IMR-90 (cell line): ENCODE measurements at regions not wholly inside any gene's neighbourhood (a gene's known extent, or its start where the extent isn't known, plus 50 kb on each side); places are given as distances from the start of the nearest gene placed in this dataset.

ENCODE experiments used
- ATAC-seq: fragments of 200-7000 bp; cut with Tn5 transposase; 2 replicates; pipeline ENCODE4 v1.9.1; 2020; ENCODE audit warnings: low read depth, mild to moderate bottlenecking, moderate library complexity
- BruUV-seq: library from RNA; stranded (reverse); fragments of 400-500 nt; replicated peaks from 2 replicates; lab custom pipeline; 2021; lab: Mats Ljungman, UMichigan
- CTCF ChIA-PET: fragments of 300-600 bp; formaldehyde crosslinking; extraction: SDS; loops from one replicate; lab custom pipeline; 2021; ENCODE audit warnings: antibody characterized with exemption; lab: Yijun Ruan, JAX
- POLR2A ChIA-PET: fragments of 300-600 bp; sonication (Branson Sonifier 250); formaldehyde crosslinking; loops from one replicate; lab custom pipeline; 2022; ENCODE audit warnings: antibody characterized with exemption; ENCODE audit not compliant: unreplicated experiment; lab: Charles Lee
- DNase-seq: peaks from one replicate; pipeline ENCODE4 v3.0.0; 2013
- H2AFZ ChIP-seq: replicated peaks from 2 replicates; pipeline ENCODE3; 2013; ENCODE audit warnings: low read length, mild to moderate bottlenecking; ENCODE audit not compliant: poor library complexity
- H2AK5ac ChIP-seq: 2 replicates; pipeline ENCODE4 v1.6.1; 2013; ENCODE audit warnings: low read depth, low read length, inconsistent platforms
- H2AK9ac ChIP-seq: replicated peaks from 2 replicates; pipeline ENCODE3; 2013; ENCODE audit warnings: mild to moderate bottlenecking, low read depth, low read length, moderate library complexity; ENCODE audit not compliant: poor library complexity
- H2BK120ac ChIP-seq: 2 replicates; pipeline ENCODE4 v1.6.1; 2013; ENCODE audit warnings: low read depth, low read length, inconsistent platforms
- H2BK15ac ChIP-seq: 3 replicates; pipeline ENCODE4 v1.6.1; 2013; ENCODE audit warnings: low read depth, low read length, inconsistent platforms
- H2BK20ac ChIP-seq: 2 replicates; pipeline ENCODE4 v1.6.1; 2013; ENCODE audit warnings: low read depth, mild to moderate bottlenecking, inconsistent platforms, low read length, moderate library complexity
- H2BK5ac ChIP-seq: 2 replicates; pipeline ENCODE4 v1.6.1; 2013; ENCODE audit warnings: mild to moderate bottlenecking, low read depth, low read length, inconsistent platforms; ENCODE audit not compliant: poor library complexity, severe bottlenecking
- H3K14ac ChIP-seq: replicated peaks from 2 replicates; pipeline ENCODE4 v1.6.1; 2013; ENCODE audit warnings: low read depth, low read length, inconsistent platforms
- H3K18ac ChIP-seq: 2 replicates; pipeline ENCODE4 v1.6.1; 2013; ENCODE audit warnings: low read depth, low read length, control low read depth
- H3K23ac ChIP-seq: 2 replicates; pipeline ENCODE4 v1.6.1; 2013; ENCODE audit warnings: low read depth, low read length, inconsistent platforms
- H3K27ac ChIP-seq: 2 replicates; pipeline ENCODE4 v1.5.1; 2013; ENCODE audit warnings: mild to moderate bottlenecking, control low read depth, low read length; ENCODE audit not compliant: insufficient read depth
- H3K27me3 ChIP-seq: 2 replicates; pipeline ENCODE4 v1.6.1; 2013; ENCODE audit warnings: low read length; ENCODE audit not compliant: control insufficient read depth, insufficient read depth
- H3K36me3 ChIP-seq: 2 replicates; pipeline ENCODE4 v1.6.1; 2013; ENCODE audit warnings: low read length, mixed read lengths; ENCODE audit not compliant: control insufficient read depth, insufficient read depth
- H3K4ac ChIP-seq: 2 replicates; pipeline ENCODE4 v1.6.1; 2013; ENCODE audit warnings: low read depth, low read length, inconsistent platforms
- H3K4me1 ChIP-seq: 2 replicates; pipeline ENCODE4 v1.6.1; 2013; ENCODE audit warnings: low read length, mixed read lengths; ENCODE audit not compliant: control insufficient read depth, insufficient read depth
- H3K4me2 ChIP-seq: 2 replicates; pipeline ENCODE4 v1.6.1; 2013; ENCODE audit warnings: low read depth, mild to moderate bottlenecking, control low read depth, low read length, moderate library complexity
- H3K4me3 ChIP-seq: 2 replicates; pipeline ENCODE4 v1.5.1; 2013; ENCODE audit warnings: low read depth, mild to moderate bottlenecking, control low read depth, low read length, moderate library complexity; ENCODE audit not compliant: insufficient read depth
- H3K56ac ChIP-seq: 2 replicates; pipeline ENCODE4 v1.6.1; 2013; ENCODE audit warnings: low read length, inconsistent platforms; ENCODE audit not compliant: insufficient read depth; ENCODE audit errors: extremely low read depth
- H3K79me1 ChIP-seq, 2 experiments: 2 replicates each; pipeline ENCODE4 v1.6.1; 2013; ENCODE audit warnings: low read length in 2 of 2, inconsistent platforms in 1 of 2, low read depth in 1 of 2
- H3K9ac ChIP-seq: 2 replicates; pipeline ENCODE4 v1.6.1; 2013; ENCODE audit warnings: low read depth, low read length, control low read depth
- H3K9me1 ChIP-seq: 2 replicates; pipeline ENCODE4 v1.6.1; 2013; ENCODE audit warnings: low read length, inconsistent platforms; ENCODE audit not compliant: insufficient read depth
- H3K9me3 ChIP-seq: 2 replicates; pipeline ENCODE4 v1.6.1; 2013; ENCODE audit warnings: low read length; ENCODE audit not compliant: control insufficient read depth, insufficient read depth
- H4K20me1 ChIP-seq: 2 replicates; pipeline ENCODE4 v1.6.1; 2013; ENCODE audit warnings: low read length, inconsistent platforms; ENCODE audit not compliant: insufficient read depth
- H4K5ac ChIP-seq: 2 replicates; pipeline ENCODE4 v1.6.1; 2013; ENCODE audit warnings: mild to moderate bottlenecking, low read depth, low read length, control low read depth
- H4K8ac ChIP-seq, 2 experiments: 2 replicates each; pipeline ENCODE4 v1.6.1; 2013; ENCODE audit warnings: low read depth in 2 of 2, low read length in 2 of 2, control low read depth in 1 of 2, inconsistent platforms in 1 of 2
- H4K91ac ChIP-seq: 2 replicates; pipeline ENCODE4 v1.6.1; 2013; ENCODE audit warnings: low read depth, low read length, inconsistent platforms; ENCODE audit not compliant: insufficient read depth
- ELK1 ChIP-seq: fragments of 150-350 bp; IDR thresholded peaks from 2 replicates; pipeline ENCODE4 v1.6.1; 2016; ENCODE audit warnings: low read depth, mild to moderate bottlenecking, low read length, moderate library complexity, borderline replicate concordance
- NFE2L2 ChIP-seq: fragments of 150-350 bp; IDR thresholded peaks from 2 replicates; pipeline ENCODE4 v1.6.1; 2016; ENCODE audit warnings: low read depth, mild to moderate bottlenecking, low read length
- WGBS, 2 experiments: methylation state at CpG; one replicate each; pipeline versions ENCODE4 v1.1.5 to v1.1.7; 2013; ENCODE audit warnings: missing lambda C conversion rate in 2 of 2; ENCODE audit not compliant: insufficient read length in 1 of 2; ENCODE audit errors: extremely low coverage in 2 of 2; 5-methylcytosine and 5-hydroxymethylcytosine counted together
- dilution Hi-C: fragments of 300-500 bp; cut with HindIII; formaldehyde crosslinking; loops from one replicate; pipeline ENCODE4 v1.14.3; 2018; ENCODE audit warnings: low sequenced_read_pairs; ENCODE audit not compliant: unreplicated experiment
- in situ Hi-C: fragments of 300-500 bp; cut with MboI; formaldehyde crosslinking; loops from 3 replicates; pipeline ENCODE4 v1.14.3; 2019; ENCODE audit warnings: low sequenced_read_pairs, inconsistent platforms, mixed read lengths
- intact Hi-C: fragments of 100-400 bp; cut with micrococcal nuclease; formaldehyde crosslinking; loops from 2 replicates; pipeline ENCODE4 v1.10.0; 2022

- Histone ChIP-seq H4K20me1 (no peaks in the 10 kb centered on the region), H2BK15ac (no peak overlapping the region), H4K8ac (no peak overlapping the region), H3K4me1 (no peaks in the 10 kb centered on the region), H3K9ac (no peak overlapping the region), H3K4me3 (no peak overlapping the region), H3K9me1 (no peaks in the 10 kb centered on the region), H2BK120ac (no peak overlapping the region), H2AK9ac (no peak overlapping the region), H4K91ac (no peak overlapping the region), H3K27me3 (no peaks in the 10 kb centered on the region), H3K79me1 (no peaks in the 10 kb centered on the region), H2AK5ac (no peak overlapping the region), H3K4ac (no peak overlapping the region), H3K56ac (no peak overlapping the region), H3K9me3 (peaks cover 3% of the 10 kb centered on the region; the same call in 1 of the 2 replicates), H3K18ac (no peak overlapping the region), H3K4me2 (no peak overlapping the region), H2AFZ (no peak overlapping the region), H3K27ac (no peak overlapping the region), H3K36me3 (no peaks in the 10 kb centered on the region), H2BK20ac (no peak overlapping the region), H2BK5ac (no peak overlapping the region), H4K5ac (no peak overlapping the region), H3K23ac (no peak overlapping the region), H3K14ac (no peak overlapping the region)
- no CpG with 5 or more reads among the region's 3 CpGs for WGBS, 2 experiments
- DNase-seq (no peak), ATAC-seq (no peak)
- no peak for TF ChIP-seq NFE2L2
- no peak for TF ChIP-seq ELK1
- ChIA-PET POLR2A (no interaction called here), CTCF (no interaction called here)
- BruUV-seq: no TSS peak
- intact Hi-C loops: no loop called here
- dilution Hi-C loops: no loop called here
- in situ Hi-C loops: no loop called here
Measured at GRCh38 chr3:104127830-104128229, 1238.9 kb upstream of the ALCAM start.
